SK-N-SH treated with all-trans-retinoic acid at 6 μM for 48 hours (cell line): ENCODE measurements at regions not wholly inside any gene's neighbourhood (a gene's known extent, or its start where the extent isn't known, plus 50 kb on each side); places are given as distances from the start of the nearest gene placed in this dataset.

Experiments
- CREB5 ChIP-seq: fragments of 250-450 bp; sonication (Bioruptor Pico); IDR thresholded peaks from 2 replicates; pipeline ENCODE4 v1.5.1; 2020; ENCODE audit warnings: low read depth, mild to moderate bottlenecking, moderate library complexity
- CSDC2 ChIP-seq: fragments of 250-450 bp; sonication (Bioruptor Pico); IDR thresholded peaks from 2 replicates; pipeline ENCODE4 v1.5.0; 2020; ENCODE audit warnings: mild to moderate bottlenecking, moderate library complexity
- ZNF8 ChIP-seq: fragments of 450-650 bp; formaldehyde crosslinking; IDR thresholded peaks from 2 replicates; pipeline ENCODE4 v1.5.0; 2020; ENCODE audit warnings: mild to moderate bottlenecking, moderate library complexity

GRCh38 chr15:77768521-77769078, 135.9 kb upstream of the LINGO1 start:
- TF ChIP-seq CREB5 (CRISPR knock-in tag) (no peak), ZNF8 (CRISPR knock-in tag) (no peak), CSDC2 (no peak)
